ENCODE measurements at regions not wholly inside any gene's neighbourhood (a gene's known extent, or its start where the extent isn't known, plus 50 kb on each side); places are given as distances from the start of the nearest gene placed in this dataset.
A peak's percentile ranks its signal among the peaks of the same experiment; 100 is the strongest.

DNA sequence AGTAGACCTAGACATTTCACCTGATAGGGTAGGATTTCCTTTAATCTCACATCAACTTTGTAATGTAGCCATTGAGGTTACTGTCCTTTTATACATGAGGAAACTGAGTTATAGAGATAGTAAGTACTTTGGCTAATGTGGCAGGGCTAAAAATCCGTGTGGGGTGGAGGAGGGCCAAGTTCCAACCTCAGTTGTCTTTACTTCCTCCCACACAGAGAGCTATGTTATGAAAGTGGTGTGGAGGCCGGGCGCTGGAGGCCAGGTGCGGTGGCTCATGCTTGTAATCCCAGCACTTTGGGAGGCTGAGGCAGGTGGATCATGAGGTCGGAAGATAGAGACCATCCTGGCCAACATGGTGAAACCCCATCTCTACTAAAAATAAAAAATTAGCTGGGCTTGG is 173.3 kb downstream of the PALM2AKAP2 start:
- no peaks in the 10 kb centered on the region for H3K36me3 ChIP-seq (ENCODE audit: control insufficient read depth in 3 of 3, insufficient read depth in 2 of 3, low read depth in 1 of 3, low read length in 3 of 3)
- peaks cover 0 to 9% (median 0%) of the 10 kb centered on the region in 3 donors for H3K4me1 ChIP-seq (ENCODE audit: control insufficient read depth in 3 of 3, insufficient read depth in 2 of 3, low read depth in 1 of 3, low read length in 2 of 3)
- no peaks in the 10 kb centered on the region for H3K27me3 ChIP-seq (ENCODE audit: control insufficient read depth in 3 of 3, insufficient read depth in 3 of 3, low read length in 3 of 3)
- FAIRE-seq = no peak
- 77 to 86% (median 86%) methylated on average over 5 of the region's 5 CpGs for WGBS, 3 donors
- H3K4me3 ChIP-seq (ENCODE audit: low read depth in 1 of 3, low read length in 3 of 3) = no peak overlapping the region
- no peak overlapping the region for H3K27ac ChIP-seq (ENCODE audit: low read depth in 1 of 3, low read length in 2 of 3)
- no peak for DNase-seq
- no peaks in the 10 kb centered on the region for H3K9me3 ChIP-seq (ENCODE audit: control insufficient read depth in 2 of 2, insufficient read depth in 1 of 2, low read depth in 1 of 2, low read length in 1 of 2)

DNA sequence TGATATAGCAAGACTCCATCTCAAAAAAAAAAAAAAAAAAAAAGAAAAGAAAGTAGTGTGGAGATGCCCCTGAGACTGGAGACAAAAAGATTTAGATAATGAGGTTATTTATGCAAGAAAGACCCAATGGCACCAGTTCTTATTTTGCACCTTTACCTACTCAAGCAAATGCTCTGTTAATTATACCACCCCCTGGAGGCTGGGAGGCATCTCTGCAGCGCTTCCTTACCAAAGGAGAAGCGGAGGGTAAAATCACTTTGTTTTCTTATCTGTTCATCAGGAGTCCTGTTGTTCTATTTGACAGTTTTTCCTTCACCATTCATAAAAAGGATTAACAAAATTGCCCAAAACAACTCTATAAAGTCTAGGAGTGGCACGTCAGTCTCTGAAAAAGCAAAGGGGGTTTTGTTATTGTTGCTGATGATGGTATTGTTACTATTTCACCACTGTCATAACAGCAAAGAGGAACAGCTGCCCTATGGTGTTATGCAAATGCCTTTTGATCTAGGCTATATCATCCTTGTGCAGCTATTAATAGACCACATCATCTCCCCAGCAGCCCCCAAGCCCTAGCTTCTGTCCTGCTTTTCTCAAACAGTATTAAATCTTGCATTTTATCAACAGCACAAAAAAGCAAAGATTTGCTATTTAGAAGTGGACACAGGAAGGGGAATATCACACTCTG is 174.0 kb downstream of the PALM2AKAP2 start:
- FAIRE-seq (no peak), DNase-seq (no peak)
- H3K36me3 ChIP-seq (ENCODE audit: control insufficient read depth in 3 of 3, insufficient read depth in 2 of 3, low read depth in 1 of 3, low read length in 3 of 3) = no peaks in the 10 kb centered on the region
- H3K27ac ChIP-seq (ENCODE audit: low read depth in 1 of 3, low read length in 2 of 3) = no peak overlapping the region
- 93 to 95% (median 95%) methylated on average over 3 of the region's 3 CpGs for WGBS, 3 donors
- peaks cover 0 to 4% (median 0%) of the 10 kb centered on the region in 3 donors for H3K27me3 ChIP-seq (ENCODE audit: control insufficient read depth in 3 of 3, insufficient read depth in 3 of 3, low read length in 3 of 3)
- H3K9me3 ChIP-seq (ENCODE audit: control insufficient read depth in 2 of 2, insufficient read depth in 1 of 2, low read depth in 1 of 2, low read length in 1 of 2) = no peaks in the 10 kb centered on the region
- H3K4me3 ChIP-seq (ENCODE audit: low read depth in 1 of 3, low read length in 3 of 3) = no peak overlapping the region
- H3K4me1 ChIP-seq (ENCODE audit: control insufficient read depth in 3 of 3, insufficient read depth in 2 of 3, low read depth in 1 of 3, low read length in 2 of 3) = peaks cover 0 to 9% (median 0%) of the 10 kb centered on the region in 3 donors

DNA sequence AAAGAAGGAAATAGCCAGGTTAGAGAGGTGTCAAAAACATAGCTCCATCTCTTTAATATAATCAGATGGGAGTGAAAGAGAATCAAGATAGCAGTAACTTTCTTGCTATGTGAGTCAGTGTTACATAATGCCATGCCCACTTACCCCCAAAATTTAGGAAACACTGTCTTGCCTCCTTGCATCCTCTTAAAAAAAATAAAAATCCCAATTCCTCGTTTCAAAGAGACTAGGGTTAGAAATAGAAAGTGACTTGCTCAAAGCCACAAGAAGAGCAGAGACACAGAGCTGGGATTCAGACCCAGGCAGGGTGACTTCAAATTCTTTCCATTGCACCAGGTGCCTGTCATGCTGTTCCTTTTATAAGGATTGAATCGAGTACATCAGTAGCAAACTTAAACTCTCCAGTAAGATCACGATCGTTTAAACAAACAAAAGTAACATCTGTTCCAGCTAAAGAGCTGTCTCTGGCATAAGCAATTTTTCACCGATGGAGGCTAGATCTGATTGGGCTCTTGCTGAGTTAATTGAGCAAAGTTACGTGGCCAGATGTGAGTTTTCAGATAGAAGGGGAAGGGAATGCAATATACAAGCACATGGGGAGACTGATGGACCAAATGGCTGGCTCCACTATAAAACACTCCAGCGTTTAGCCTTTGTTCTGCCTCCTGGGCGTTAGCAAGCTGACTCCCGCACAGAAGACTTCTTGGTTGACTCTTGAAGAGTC is 176.9 kb downstream of the PALM2AKAP2 start:
- H3K36me3 ChIP-seq (ENCODE audit: control insufficient read depth in 3 of 3, insufficient read depth in 2 of 3, low read depth in 1 of 3, low read length in 3 of 3) = no peaks in the 10 kb centered on the region
- H3K27ac ChIP-seq (ENCODE audit: low read depth in 1 of 3, low read length in 2 of 3) = no peak overlapping the region
- no peaks in the 10 kb centered on the region for H3K4me1 ChIP-seq (ENCODE audit: control insufficient read depth in 3 of 3, insufficient read depth in 2 of 3, low read depth in 1 of 3, low read length in 2 of 3)
- WGBS, 3 donors = 49 to 56% (median 55%) methylated on average over 9 of the region's 9 CpGs
- no peak for DNase-seq
- no peaks in the 10 kb centered on the region for H3K9me3 ChIP-seq (ENCODE audit: control insufficient read depth in 2 of 2, insufficient read depth in 1 of 2, low read depth in 1 of 2, low read length in 1 of 2)
- FAIRE-seq = no peak
- H3K4me3 ChIP-seq (ENCODE audit: low read depth in 1 of 3, low read length in 3 of 3) = no peak overlapping the region
- H3K27me3 ChIP-seq (ENCODE audit: control insufficient read depth in 3 of 3, insufficient read depth in 3 of 3, low read length in 3 of 3) = peaks cover 0 to 9% (median 0%) of the 10 kb centered on the region in 3 donors

DNA sequence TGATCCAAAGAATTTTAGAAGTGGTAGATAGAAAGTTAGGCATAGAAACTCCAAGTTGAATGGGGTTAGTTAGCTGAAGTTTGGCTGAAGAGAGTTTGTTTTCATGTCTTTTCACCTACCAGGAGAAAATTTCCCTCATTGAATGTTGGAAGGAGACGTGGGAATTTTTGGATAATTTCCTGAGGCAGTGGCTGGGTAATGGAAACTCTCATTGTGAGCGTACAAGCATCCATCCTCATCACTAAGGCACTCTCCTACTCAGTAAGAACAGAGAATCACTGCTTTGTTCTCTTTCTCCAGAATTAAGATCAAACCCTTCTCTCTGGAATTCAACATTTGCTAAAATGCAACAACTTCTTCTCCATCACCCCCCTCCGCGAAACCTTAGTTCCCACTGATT is 179.7 kb downstream of the PALM2AKAP2 start:
- Histone ChIP-seq H3K27me3 (ENCODE audit: control insufficient read depth in 3 of 3, insufficient read depth in 3 of 3, low read length in 3 of 3) (peaks cover 0 to 9% (median 0%) of the 10 kb centered on the region in 3 donors), H3K9me3 (ENCODE audit: control insufficient read depth in 2 of 2, insufficient read depth in 1 of 2, low read depth in 1 of 2, low read length in 1 of 2) (no peaks in the 10 kb centered on the region), H3K27ac (ENCODE audit: low read depth in 1 of 3, low read length in 2 of 3) (no peak overlapping the region), H3K36me3 (ENCODE audit: control insufficient read depth in 3 of 3, insufficient read depth in 2 of 3, low read depth in 1 of 3, low read length in 3 of 3) (no peaks in the 10 kb centered on the region), H3K4me1 (ENCODE audit: control insufficient read depth in 3 of 3, insufficient read depth in 2 of 3, low read depth in 1 of 3, low read length in 2 of 3) (no peaks in the 10 kb centered on the region), H3K4me3 (ENCODE audit: low read depth in 1 of 3, low read length in 3 of 3) (no peak overlapping the region)
- DNase-seq (no peak), FAIRE-seq (no peak)
- WGBS, 3 donors = 77 to 89% (median 86%) methylated on average over 4 of the region's 4 CpGs

DNA sequence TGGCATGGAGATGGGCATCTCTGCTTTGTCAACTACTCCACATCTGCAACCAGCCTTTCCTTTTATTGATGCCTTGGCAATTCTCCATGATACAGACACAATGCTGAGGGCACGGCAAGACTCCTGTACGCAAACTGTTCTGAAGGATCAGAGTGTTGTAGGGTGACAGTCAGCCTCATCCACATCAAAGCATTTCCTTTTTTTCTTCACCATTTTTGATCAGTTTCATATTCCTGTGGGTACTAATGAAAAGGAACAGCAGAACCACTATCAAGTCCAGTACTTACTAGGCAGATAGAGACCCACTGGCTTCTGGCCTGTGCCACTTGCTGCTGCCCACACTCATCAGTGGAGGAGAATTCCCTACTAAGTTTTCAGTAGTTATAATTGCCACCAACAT is 181.6 kb downstream of the PALM2AKAP2 start:
- DNase-seq = no peak
- Histone ChIP-seq H3K27me3 (ENCODE audit: control insufficient read depth in 3 of 3, insufficient read depth in 3 of 3, low read length in 3 of 3) (peaks cover 0 to 9% (median 0%) of the 10 kb centered on the region in 3 donors), H3K36me3 (ENCODE audit: control insufficient read depth in 3 of 3, insufficient read depth in 2 of 3, low read depth in 1 of 3, low read length in 3 of 3) (no peaks in the 10 kb centered on the region), H3K4me1 (ENCODE audit: control insufficient read depth in 3 of 3, insufficient read depth in 2 of 3, low read depth in 1 of 3, low read length in 2 of 3) (no peaks in the 10 kb centered on the region), H3K9me3 (ENCODE audit: control insufficient read depth in 2 of 2, insufficient read depth in 1 of 2, low read depth in 1 of 2, low read length in 1 of 2) (no peaks in the 10 kb centered on the region), H3K4me3 (ENCODE audit: low read depth in 1 of 3, low read length in 3 of 3) (no peak overlapping the region), H3K27ac (ENCODE audit: low read depth in 1 of 3, low read length in 2 of 3) (no peak overlapping the region)
- 71 to 79% (median 73%) methylated on average over 2 of the region's 2 CpGs for WGBS, 3 donors
- no peak for FAIRE-seq

DNA sequence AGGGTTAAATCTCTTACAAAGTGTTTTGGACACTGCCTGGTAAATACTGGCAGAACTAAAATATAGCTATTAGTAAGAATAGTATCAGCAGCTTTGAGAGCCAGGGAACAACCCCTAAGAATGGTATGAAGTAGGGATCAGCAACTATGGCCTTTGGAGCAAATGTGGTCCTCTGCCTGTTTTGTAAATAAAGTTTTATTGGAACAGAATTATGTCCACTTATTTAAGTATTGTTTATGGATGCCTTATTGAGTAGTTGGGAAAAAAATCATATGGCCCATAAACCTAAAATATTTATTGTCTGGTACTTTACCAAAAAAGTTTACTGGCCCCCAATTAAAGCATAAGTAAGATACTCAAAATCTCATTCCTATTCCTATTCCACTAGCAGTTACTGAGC is 182.2 kb downstream of the PALM2AKAP2 start:
- Histone ChIP-seq H3K4me3 (ENCODE audit: low read depth in 1 of 3, low read length in 3 of 3) (no peak overlapping the region), H3K36me3 (ENCODE audit: control insufficient read depth in 3 of 3, insufficient read depth in 2 of 3, low read depth in 1 of 3, low read length in 3 of 3) (no peaks in the 10 kb centered on the region), H3K27ac (ENCODE audit: low read depth in 1 of 3, low read length in 2 of 3) (no peak overlapping the region), H3K9me3 (ENCODE audit: control insufficient read depth in 2 of 2, insufficient read depth in 1 of 2, low read depth in 1 of 2, low read length in 1 of 2) (no peaks in the 10 kb centered on the region), H3K4me1 (ENCODE audit: control insufficient read depth in 3 of 3, insufficient read depth in 2 of 3, low read depth in 1 of 3, low read length in 2 of 3) (no peaks in the 10 kb centered on the region), H3K27me3 (ENCODE audit: control insufficient read depth in 3 of 3, insufficient read depth in 3 of 3, low read length in 3 of 3) (peaks cover 0 to 9% (median 0%) of the 10 kb centered on the region in 3 donors)
- FAIRE-seq (no peak), DNase-seq (no peak)

DNA sequence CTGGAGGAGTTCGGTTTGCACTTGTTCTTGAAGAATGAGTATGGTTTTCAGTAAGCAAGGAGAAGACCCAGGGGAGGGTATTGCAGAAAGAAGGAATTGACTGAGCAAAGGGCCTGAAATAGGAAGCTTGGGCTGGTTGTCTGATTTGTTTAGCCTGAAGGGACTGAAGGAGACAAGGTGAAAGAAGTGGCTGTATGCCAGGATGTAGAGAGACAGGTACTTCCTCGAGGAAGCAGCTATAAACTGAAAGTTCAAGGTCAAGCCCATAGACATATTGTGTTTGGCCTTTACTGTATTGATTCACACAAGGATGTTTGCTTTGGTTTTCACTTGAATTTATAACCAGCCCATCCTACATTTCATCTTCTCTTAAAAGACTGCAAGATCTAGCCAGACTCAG is 183.1 kb downstream of the PALM2AKAP2 start:
- WGBS, 3 donors = 40 to 56% (median 51%) methylated on average over 2 of the region's 2 CpGs
- Histone ChIP-seq H3K27ac (ENCODE audit: low read depth in 1 of 3, low read length in 2 of 3) (no peak overlapping the region), H3K4me3 (ENCODE audit: low read depth in 1 of 3, low read length in 3 of 3) (no peak overlapping the region), H3K27me3 (ENCODE audit: control insufficient read depth in 3 of 3, insufficient read depth in 3 of 3, low read length in 3 of 3) (peaks cover 0 to 9% (median 0%) of the 10 kb centered on the region in 3 donors), H3K9me3 (ENCODE audit: control insufficient read depth in 2 of 2, insufficient read depth in 1 of 2, low read depth in 1 of 2, low read length in 1 of 2) (no peaks in the 10 kb centered on the region), H3K4me1 (ENCODE audit: control insufficient read depth in 3 of 3, insufficient read depth in 2 of 3, low read depth in 1 of 3, low read length in 2 of 3) (peaks cover 0 to 4% (median 0%) of the 10 kb centered on the region in 3 donors), H3K36me3 (ENCODE audit: control insufficient read depth in 3 of 3, insufficient read depth in 2 of 3, low read depth in 1 of 3, low read length in 3 of 3) (no peaks in the 10 kb centered on the region)
- no peak for FAIRE-seq
- DNase-seq = peak; percentile 16 to 17

DNA sequence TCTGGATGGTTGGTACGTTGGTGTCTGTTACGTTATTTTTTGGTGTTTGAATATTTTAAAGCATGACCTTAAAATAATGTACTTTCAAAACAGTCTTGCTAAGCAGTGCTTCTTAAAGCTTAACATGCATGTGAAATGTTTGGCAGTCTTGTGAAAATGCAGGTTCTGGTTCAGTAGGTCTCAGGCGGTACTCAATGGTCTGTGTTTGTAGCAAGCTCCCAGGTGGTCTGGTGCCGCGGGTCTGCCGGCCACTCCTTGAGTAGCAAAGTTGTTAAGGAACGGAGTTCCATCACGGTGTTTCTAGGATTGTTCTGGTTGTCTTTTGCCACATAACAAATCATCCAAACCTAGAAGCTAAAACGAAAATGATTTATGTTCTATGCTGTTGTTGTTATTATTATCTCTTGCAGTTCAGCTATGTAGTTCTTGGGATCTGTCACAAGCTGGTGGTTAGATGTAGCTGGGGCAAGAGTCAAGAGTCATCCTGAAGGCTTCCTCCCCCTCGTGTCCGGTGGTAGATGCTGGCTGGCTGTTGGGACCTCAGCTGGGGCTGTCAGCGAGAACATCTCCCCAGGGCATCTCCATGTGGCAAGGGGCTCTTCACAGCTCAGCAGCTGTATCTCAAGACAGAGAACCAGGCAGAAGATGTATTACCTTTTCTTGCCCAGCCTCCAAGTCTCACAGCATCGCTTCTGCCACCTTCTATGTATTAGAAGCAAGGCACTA is 186.8 kb downstream of the PALM2AKAP2 start:
- Histone ChIP-seq H3K27me3 (ENCODE audit: control insufficient read depth in 3 of 3, insufficient read depth in 3 of 3, low read length in 3 of 3) (no peaks in the 10 kb centered on the region), H3K4me3 (ENCODE audit: low read depth in 1 of 3, low read length in 3 of 3) (no peak overlapping the region), H3K9me3 (ENCODE audit: control insufficient read depth in 2 of 2, insufficient read depth in 1 of 2, low read depth in 1 of 2, low read length in 1 of 2) (no peaks in the 10 kb centered on the region), H3K36me3 (ENCODE audit: control insufficient read depth in 3 of 3, insufficient read depth in 2 of 3, low read depth in 1 of 3, low read length in 3 of 3) (no peaks in the 10 kb centered on the region), H3K4me1 (ENCODE audit: control insufficient read depth in 3 of 3, insufficient read depth in 2 of 3, low read depth in 1 of 3, low read length in 2 of 3) (peaks cover 0 to 4% (median 0%) of the 10 kb centered on the region in 3 donors), H3K27ac (ENCODE audit: low read depth in 1 of 3, low read length in 2 of 3) (no peak overlapping the region)
- FAIRE-seq (no peak), DNase-seq (no peak)
- 81 to 90% (median 83%) methylated on average over 13 of the region's 13 CpGs for WGBS, 3 donors

Data from small intestine (tissue), 7 donors.